GM12864 (cell line): ENCODE measurements at regions not wholly inside any gene's neighbourhood (a gene's known extent, or its start where the extent isn't known, plus 50 kb on each side); places are given as distances from the start of the nearest gene placed in this dataset.

Source experiments
- DNase-seq: peaks from one replicate; pipeline ENCODE4 v3.0.0-alpha.2; 2011; ENCODE audit warnings: low read depth
- H3K4me3 ChIP-seq: 2 replicates; pipeline ENCODE4 v1.5.1; 2011; ENCODE audit warnings: mild to moderate bottlenecking, low read depth, low read length, control low read depth
- TF ChIP-seq, protein P1 (sequence below): IDR thresholded peaks from 2 replicates; pipeline ENCODE4 v1.5.1; 2011; ENCODE audit warnings: low read depth, mild to moderate bottlenecking, moderate library complexity, low read length, control low read depth, inconsistent platforms; ENCODE audit errors: missing control alignments

DNA sequence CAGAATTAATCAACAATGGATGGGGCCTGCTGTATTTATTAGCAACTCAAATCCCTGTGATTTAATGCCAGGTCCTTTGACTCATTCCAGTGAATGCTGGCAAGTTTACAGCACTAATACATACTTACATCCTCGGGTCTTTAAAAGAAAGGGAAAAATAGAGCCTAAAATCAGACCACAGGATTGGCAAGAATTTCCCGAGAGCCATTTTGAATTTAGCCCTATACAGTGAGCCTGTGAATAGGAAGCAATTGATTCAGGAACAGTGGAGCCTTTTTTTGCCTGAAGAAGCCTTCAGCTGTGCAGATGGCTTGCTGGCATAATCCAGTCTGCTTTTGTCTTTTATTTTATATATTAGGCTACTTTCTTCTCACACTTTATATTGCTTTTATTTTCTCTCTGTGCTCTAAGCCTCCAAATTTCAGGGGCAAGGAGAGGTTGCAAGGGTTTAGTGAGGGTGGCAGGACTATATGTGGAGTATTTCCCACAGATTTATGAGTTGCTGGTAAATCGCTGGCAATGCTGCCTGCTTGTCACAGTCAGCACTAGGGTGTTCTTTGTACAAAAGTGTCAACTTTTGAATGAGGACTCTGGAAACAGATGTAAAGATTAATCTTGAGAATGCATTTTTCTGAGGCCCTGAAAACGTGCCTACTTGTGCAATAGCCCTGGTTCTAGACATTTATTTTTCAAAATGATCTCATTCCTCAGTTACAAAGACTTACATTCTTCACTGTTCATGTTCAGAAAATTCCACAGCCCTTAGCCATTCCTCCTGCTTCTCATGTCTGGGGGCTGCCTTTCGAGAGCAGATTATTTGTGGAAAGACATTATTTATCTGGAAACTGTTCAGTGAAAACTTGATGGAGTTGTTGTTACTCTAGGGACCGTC is 303.5 kb downstream of the SPRY1 start:
- H3K4me3 ChIP-seq = no peak overlapping the region
- DNase-seq = no peak
- TF ChIP-seq, protein P1, sequence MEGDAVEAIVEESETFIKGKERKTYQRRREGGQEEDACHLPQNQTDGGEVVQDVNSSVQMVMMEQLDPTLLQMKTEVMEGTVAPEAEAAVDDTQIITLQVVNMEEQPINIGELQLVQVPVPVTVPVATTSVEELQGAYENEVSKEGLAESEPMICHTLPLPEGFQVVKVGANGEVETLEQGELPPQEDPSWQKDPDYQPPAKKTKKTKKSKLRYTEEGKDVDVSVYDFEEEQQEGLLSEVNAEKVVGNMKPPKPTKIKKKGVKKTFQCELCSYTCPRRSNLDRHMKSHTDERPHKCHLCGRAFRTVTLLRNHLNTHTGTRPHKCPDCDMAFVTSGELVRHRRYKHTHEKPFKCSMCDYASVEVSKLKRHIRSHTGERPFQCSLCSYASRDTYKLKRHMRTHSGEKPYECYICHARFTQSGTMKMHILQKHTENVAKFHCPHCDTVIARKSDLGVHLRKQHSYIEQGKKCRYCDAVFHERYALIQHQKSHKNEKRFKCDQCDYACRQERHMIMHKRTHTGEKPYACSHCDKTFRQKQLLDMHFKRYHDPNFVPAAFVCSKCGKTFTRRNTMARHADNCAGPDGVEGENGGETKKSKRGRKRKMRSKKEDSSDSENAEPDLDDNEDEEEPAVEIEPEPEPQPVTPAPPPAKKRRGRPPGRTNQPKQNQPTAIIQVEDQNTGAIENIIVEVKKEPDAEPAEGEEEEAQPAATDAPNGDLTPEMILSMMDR = no peak

GRCh38 chr4:123701131-123701575 is 304.6 kb downstream of the SPRY1 start:
- DNase-seq = no peak
- no peak overlapping the region for H3K4me3 ChIP-seq
- TF ChIP-seq, protein P1 = no peak

- no peak for DNase-seq
These were observed 308.8 kb downstream of the SPRY1 start for GRCh38 chr4:123705419-123705818.

DNA sequence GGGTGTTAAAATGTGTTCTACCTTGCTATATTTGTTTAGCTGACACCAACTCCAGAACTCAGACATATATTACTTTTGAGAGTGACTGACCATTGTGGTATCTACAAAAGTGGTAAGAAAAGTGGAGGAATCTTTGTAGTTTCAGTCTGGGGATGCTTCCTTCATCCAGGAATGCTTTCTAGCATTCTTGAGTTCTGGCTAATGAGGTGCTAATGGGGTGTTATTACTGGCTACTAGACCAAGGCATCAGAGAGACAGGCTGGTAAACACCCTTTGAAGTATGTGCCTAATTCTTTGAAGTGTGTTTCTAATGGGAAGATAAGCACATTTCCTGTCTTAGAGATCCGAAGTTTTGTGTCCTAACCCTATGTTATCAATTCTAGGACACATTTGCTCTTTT is 310.4 kb downstream of the SPRY1 start:
- no peak overlapping the region for H3K4me3 ChIP-seq
- TF ChIP-seq, protein P1 = no peak
- no peak for DNase-seq

More at GRCh38 chr4:123705419-123705818, 308.8 kb downstream of the SPRY1 start:
- no peak overlapping the region for H3K4me3 ChIP-seq
- TF ChIP-seq, protein P1 = no peak

- H3K4me3 ChIP-seq = no peak overlapping the region
- TF ChIP-seq, protein P1 = no peak
- no peak for DNase-seq
These were observed 312.3 kb downstream of the SPRY1 start for GRCh38 chr4:123708902-123709301.

DNA sequence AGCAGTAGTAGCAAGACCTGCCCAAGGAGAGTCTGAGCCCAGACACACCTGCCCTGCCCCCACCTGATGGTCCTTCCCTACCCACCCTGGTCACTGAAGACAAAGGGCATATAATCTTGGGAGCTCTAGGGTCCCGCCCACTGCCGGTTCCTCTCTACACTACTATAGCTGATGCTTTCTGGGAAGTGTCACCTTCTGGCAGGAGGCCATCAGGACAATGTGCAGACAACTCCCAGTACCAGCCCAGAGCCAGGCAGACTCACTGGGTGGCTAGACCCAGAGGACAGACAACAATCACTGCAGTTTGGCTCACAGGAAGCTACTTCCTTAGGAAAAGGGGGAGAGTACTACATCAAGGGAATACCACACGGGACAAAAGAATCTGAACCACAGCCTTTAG is 312.7 kb downstream of the SPRY1 start:
- H3K4me3 ChIP-seq = no peak overlapping the region
- TF ChIP-seq, protein P1 = no peak
- no peak for DNase-seq

- no peak for DNase-seq
- H3K4me3 ChIP-seq = no peak overlapping the region
These were observed 334.4 kb downstream of the SPRY1 start for GRCh38 chr4:123731035-123731434.

More at GRCh38 chr4:123731035-123731434, 334.4 kb downstream of the SPRY1 start:
- TF ChIP-seq, protein P1 = no peak
